IMR-90 (cell line): ENCODE measurements at regions not wholly inside any gene's neighbourhood (a gene's known extent, or its start where the extent isn't known, plus 50 kb on each side); places are given as distances from the start of the nearest gene placed in this dataset.

Experiments used
- ATAC-seq: fragments of 200-7000 bp; cut with Tn5 transposase; 2 replicates; pipeline ENCODE4 v1.9.1; 2020; ENCODE audit warnings: low read depth, mild to moderate bottlenecking, moderate library complexity
- BruUV-seq: library from RNA; stranded (reverse); fragments of 400-500 nt; replicated peaks from 2 replicates; lab custom pipeline; 2021; lab: Mats Ljungman, UMichigan
- CTCF ChIA-PET: fragments of 300-600 bp; formaldehyde crosslinking; extraction: SDS; loops from one replicate; lab custom pipeline; 2021; ENCODE audit warnings: antibody characterized with exemption; lab: Yijun Ruan, JAX
- POLR2A ChIA-PET: fragments of 300-600 bp; sonication (Branson Sonifier 250); formaldehyde crosslinking; loops from one replicate; lab custom pipeline; 2022; ENCODE audit warnings: antibody characterized with exemption; ENCODE audit not compliant: unreplicated experiment; lab: Charles Lee
- DNase-seq: peaks from one replicate; pipeline ENCODE4 v3.0.0; 2013
- H2AFZ ChIP-seq: replicated peaks from 2 replicates; pipeline ENCODE3; 2013; ENCODE audit warnings: low read length, mild to moderate bottlenecking; ENCODE audit not compliant: poor library complexity
- H2AK5ac ChIP-seq: 2 replicates; pipeline ENCODE4 v1.6.1; 2013; ENCODE audit warnings: low read depth, low read length, inconsistent platforms
- H2AK9ac ChIP-seq: replicated peaks from 2 replicates; pipeline ENCODE3; 2013; ENCODE audit warnings: mild to moderate bottlenecking, low read depth, low read length, moderate library complexity; ENCODE audit not compliant: poor library complexity
- H2BK120ac ChIP-seq: 2 replicates; pipeline ENCODE4 v1.6.1; 2013; ENCODE audit warnings: low read depth, low read length, inconsistent platforms
- H2BK15ac ChIP-seq: 3 replicates; pipeline ENCODE4 v1.6.1; 2013; ENCODE audit warnings: low read depth, low read length, inconsistent platforms
- H2BK20ac ChIP-seq: 2 replicates; pipeline ENCODE4 v1.6.1; 2013; ENCODE audit warnings: low read depth, mild to moderate bottlenecking, inconsistent platforms, low read length, moderate library complexity
- H2BK5ac ChIP-seq: 2 replicates; pipeline ENCODE4 v1.6.1; 2013; ENCODE audit warnings: mild to moderate bottlenecking, low read depth, low read length, inconsistent platforms; ENCODE audit not compliant: poor library complexity, severe bottlenecking
- H3K14ac ChIP-seq: replicated peaks from 2 replicates; pipeline ENCODE4 v1.6.1; 2013; ENCODE audit warnings: low read depth, low read length, inconsistent platforms
- H3K18ac ChIP-seq: 2 replicates; pipeline ENCODE4 v1.6.1; 2013; ENCODE audit warnings: low read depth, low read length, control low read depth
- H3K23ac ChIP-seq: 2 replicates; pipeline ENCODE4 v1.6.1; 2013; ENCODE audit warnings: low read depth, low read length, inconsistent platforms
- H3K27ac ChIP-seq: 2 replicates; pipeline ENCODE4 v1.5.1; 2013; ENCODE audit warnings: mild to moderate bottlenecking, control low read depth, low read length; ENCODE audit not compliant: insufficient read depth
- H3K27me3 ChIP-seq: 2 replicates; pipeline ENCODE4 v1.6.1; 2013; ENCODE audit warnings: low read length; ENCODE audit not compliant: control insufficient read depth, insufficient read depth
- H3K36me3 ChIP-seq: 2 replicates; pipeline ENCODE4 v1.6.1; 2013; ENCODE audit warnings: low read length, mixed read lengths; ENCODE audit not compliant: control insufficient read depth, insufficient read depth
- H3K4ac ChIP-seq: 2 replicates; pipeline ENCODE4 v1.6.1; 2013; ENCODE audit warnings: low read depth, low read length, inconsistent platforms
- H3K4me1 ChIP-seq: 2 replicates; pipeline ENCODE4 v1.6.1; 2013; ENCODE audit warnings: low read length, mixed read lengths; ENCODE audit not compliant: control insufficient read depth, insufficient read depth
- H3K4me2 ChIP-seq: 2 replicates; pipeline ENCODE4 v1.6.1; 2013; ENCODE audit warnings: low read depth, mild to moderate bottlenecking, control low read depth, low read length, moderate library complexity
- H3K4me3 ChIP-seq: 2 replicates; pipeline ENCODE4 v1.5.1; 2013; ENCODE audit warnings: low read depth, mild to moderate bottlenecking, control low read depth, low read length, moderate library complexity; ENCODE audit not compliant: insufficient read depth
- H3K56ac ChIP-seq: 2 replicates; pipeline ENCODE4 v1.6.1; 2013; ENCODE audit warnings: low read length, inconsistent platforms; ENCODE audit not compliant: insufficient read depth; ENCODE audit errors: extremely low read depth
- H3K79me1 ChIP-seq, 2 experiments: 2 replicates each; pipeline ENCODE4 v1.6.1; 2013; ENCODE audit warnings: low read length in 2 of 2, inconsistent platforms in 1 of 2, low read depth in 1 of 2
- H3K9ac ChIP-seq: 2 replicates; pipeline ENCODE4 v1.6.1; 2013; ENCODE audit warnings: low read depth, low read length, control low read depth
- H3K9me1 ChIP-seq: 2 replicates; pipeline ENCODE4 v1.6.1; 2013; ENCODE audit warnings: low read length, inconsistent platforms; ENCODE audit not compliant: insufficient read depth
- H3K9me3 ChIP-seq: 2 replicates; pipeline ENCODE4 v1.6.1; 2013; ENCODE audit warnings: low read length; ENCODE audit not compliant: control insufficient read depth, insufficient read depth
- H4K20me1 ChIP-seq: 2 replicates; pipeline ENCODE4 v1.6.1; 2013; ENCODE audit warnings: low read length, inconsistent platforms; ENCODE audit not compliant: insufficient read depth
- H4K5ac ChIP-seq: 2 replicates; pipeline ENCODE4 v1.6.1; 2013; ENCODE audit warnings: mild to moderate bottlenecking, low read depth, low read length, control low read depth
- H4K8ac ChIP-seq, 2 experiments: 2 replicates each; pipeline ENCODE4 v1.6.1; 2013; ENCODE audit warnings: low read depth in 2 of 2, low read length in 2 of 2, control low read depth in 1 of 2, inconsistent platforms in 1 of 2
- H4K91ac ChIP-seq: 2 replicates; pipeline ENCODE4 v1.6.1; 2013; ENCODE audit warnings: low read depth, low read length, inconsistent platforms; ENCODE audit not compliant: insufficient read depth
- FOS ChIP-seq: fragments of 150-350 bp; IDR thresholded peaks from 2 replicates; pipeline ENCODE4 v1.6.1; 2016; ENCODE audit warnings: low read depth, low read length
- MAZ ChIP-seq: IDR thresholded peaks from 2 replicates; pipeline ENCODE4 v1.6.1; 2012; ENCODE audit warnings: low read depth, mild to moderate bottlenecking, low read length, improper control_type of control experiment, moderate library complexity, borderline replicate concordance
- RCOR1 ChIP-seq: IDR thresholded peaks from 2 replicates; pipeline ENCODE4 v1.6.1; 2012; ENCODE audit warnings: mild to moderate bottlenecking, low read length, improper control_type of control experiment; ENCODE audit not compliant: insufficient replicate concordance
- WGBS, 2 experiments: methylation state at CpG; one replicate each; pipeline versions ENCODE4 v1.1.5 to v1.1.7; 2013; ENCODE audit warnings: missing lambda C conversion rate in 2 of 2; ENCODE audit not compliant: insufficient read length in 1 of 2; ENCODE audit errors: extremely low coverage in 2 of 2; 5-methylcytosine and 5-hydroxymethylcytosine counted together
- dilution Hi-C: fragments of 300-500 bp; cut with HindIII; formaldehyde crosslinking; loops from one replicate; pipeline ENCODE4 v1.14.3; 2018; ENCODE audit warnings: low sequenced_read_pairs; ENCODE audit not compliant: unreplicated experiment
- in situ Hi-C: fragments of 300-500 bp; cut with MboI; formaldehyde crosslinking; loops from 3 replicates; pipeline ENCODE4 v1.14.3; 2019; ENCODE audit warnings: low sequenced_read_pairs, inconsistent platforms, mixed read lengths
- intact Hi-C: fragments of 100-400 bp; cut with micrococcal nuclease; formaldehyde crosslinking; loops from 2 replicates; pipeline ENCODE4 v1.10.0; 2022
- TF ChIP-seq, protein P1 (sequence below): fragments of 150-350 bp; IDR thresholded peaks from 2 replicates; pipeline ENCODE4 v1.6.1; 2016; ENCODE audit warnings: low read depth, mild to moderate bottlenecking, low read length, moderate library complexity, borderline replicate concordance

- H4K91ac ChIP-seq: no peak overlapping the region
- no peaks in the 10 kb centered on the region for H4K20me1 ChIP-seq
- no peak overlapping the region for H3K4ac ChIP-seq
- H3K27me3 ChIP-seq: no peaks in the 10 kb centered on the region
- H2BK120ac ChIP-seq: no peak overlapping the region
- CTCF ChIA-PET: no interaction called here
- H3K14ac ChIP-seq: no peak overlapping the region
- no peak overlapping the region for H4K8ac ChIP-seq
- no peaks in the 10 kb centered on the region for H3K9me1 ChIP-seq
- no peak overlapping the region for H3K4me3 ChIP-seq
- peaks cover 18% of the 10 kb centered on the region for H3K9me3 ChIP-seq
- dilution Hi-C loops: no loop called here
- 72% methylated on average over 3 of the region's 5 CpGs; no CpG with 5 or more reads in 1 of the 2 experiments for WGBS, 2 experiments
- ATAC-seq (no peak), DNase-seq (no peak)
- no peak overlapping the region for H3K18ac ChIP-seq
- no peak overlapping the region for H3K27ac ChIP-seq
- H3K36me3 ChIP-seq: no peaks in the 10 kb centered on the region
- in situ Hi-C loops: no loop called here
- H3K4me1 ChIP-seq: no peaks in the 10 kb centered on the region
- H3K56ac ChIP-seq: no peak overlapping the region
- TF ChIP-seq RCOR1 (no peak), MAZ (no peak), FOS (no peak)
- TF ChIP-seq, protein P1, sequence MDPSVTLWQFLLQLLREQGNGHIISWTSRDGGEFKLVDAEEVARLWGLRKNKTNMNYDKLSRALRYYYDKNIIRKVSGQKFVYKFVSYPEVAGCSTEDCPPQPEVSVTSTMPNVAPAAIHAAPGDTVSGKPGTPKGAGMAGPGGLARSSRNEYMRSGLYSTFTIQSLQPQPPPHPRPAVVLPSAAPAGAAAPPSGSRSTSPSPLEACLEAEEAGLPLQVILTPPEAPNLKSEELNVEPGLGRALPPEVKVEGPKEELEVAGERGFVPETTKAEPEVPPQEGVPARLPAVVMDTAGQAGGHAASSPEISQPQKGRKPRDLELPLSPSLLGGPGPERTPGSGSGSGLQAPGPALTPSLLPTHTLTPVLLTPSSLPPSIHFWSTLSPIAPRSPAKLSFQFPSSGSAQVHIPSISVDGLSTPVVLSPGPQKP: no peak
- POLR2A ChIA-PET: no interaction called here
- no peak overlapping the region for H2AK9ac ChIP-seq
- H3K79me1 ChIP-seq: no peaks in the 10 kb centered on the region
- no peak overlapping the region for H3K23ac ChIP-seq
- no peak overlapping the region for H3K9ac ChIP-seq
- no peak overlapping the region for H4K5ac ChIP-seq
- H2AFZ ChIP-seq: no peak overlapping the region
- no TSS peak for BruUV-seq
- H3K4me2 ChIP-seq: no peak overlapping the region
- intact Hi-C loops: no loop called here
- no peak overlapping the region for H2BK15ac ChIP-seq
- no peak overlapping the region for H2AK5ac ChIP-seq
- H2BK20ac ChIP-seq: no peak overlapping the region
- H2BK5ac ChIP-seq: no peak overlapping the region
Observed at GRCh38 chrX:1809581-1809980, 194.7 kb downstream of the ASMT start.
